D721Med (cell line): ENCODE measurements at regions not wholly inside any gene's neighbourhood (a gene's known extent, or its start where the extent isn't known, plus 50 kb on each side); places are given as distances from the start of the nearest gene placed in this dataset.

ENCODE experiments used
- DNase-seq: peaks from one replicate; pipeline ENCODE4 v3.0.0; 2011; ENCODE audit warnings: low spot score; ENCODE audit not compliant: insufficient read length
- FAIRE-seq: peaks from 2 replicates; lab custom pipeline; 2011; peaks lifted over from hg19 to GRCh38; lab: Jason Lieb, UNC
- TF ChIP-seq, protein P1 (sequence below): IDR thresholded peaks from 2 replicates; pipeline ENCODE4 v1.5.1; 2012; ENCODE audit warnings: mild to moderate bottlenecking, control low read depth; ENCODE audit not compliant: insufficient read depth; ENCODE audit errors: missing control alignments

DNA sequence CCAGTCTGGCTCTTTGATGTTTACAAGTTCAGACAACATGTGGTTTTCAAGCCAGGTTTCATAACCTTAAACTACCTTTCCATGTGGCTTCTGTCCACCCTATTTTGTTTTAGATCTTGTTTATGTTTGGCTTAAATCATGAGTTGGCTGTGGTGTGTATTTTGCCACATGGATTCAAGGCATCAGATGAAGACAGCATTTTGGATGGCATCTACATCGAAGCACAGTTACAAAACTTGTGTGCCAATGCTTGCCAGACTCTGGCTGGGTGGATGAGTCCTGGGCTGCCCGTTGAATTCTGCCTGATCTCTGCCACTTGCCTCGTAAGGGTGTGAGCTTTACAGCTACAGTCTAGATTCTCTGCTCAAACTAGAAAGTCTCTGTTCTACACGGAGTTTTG is 335.3 kb downstream of the MYCN start:
- DNase-seq, result no peak
- TF ChIP-seq, protein P1, sequence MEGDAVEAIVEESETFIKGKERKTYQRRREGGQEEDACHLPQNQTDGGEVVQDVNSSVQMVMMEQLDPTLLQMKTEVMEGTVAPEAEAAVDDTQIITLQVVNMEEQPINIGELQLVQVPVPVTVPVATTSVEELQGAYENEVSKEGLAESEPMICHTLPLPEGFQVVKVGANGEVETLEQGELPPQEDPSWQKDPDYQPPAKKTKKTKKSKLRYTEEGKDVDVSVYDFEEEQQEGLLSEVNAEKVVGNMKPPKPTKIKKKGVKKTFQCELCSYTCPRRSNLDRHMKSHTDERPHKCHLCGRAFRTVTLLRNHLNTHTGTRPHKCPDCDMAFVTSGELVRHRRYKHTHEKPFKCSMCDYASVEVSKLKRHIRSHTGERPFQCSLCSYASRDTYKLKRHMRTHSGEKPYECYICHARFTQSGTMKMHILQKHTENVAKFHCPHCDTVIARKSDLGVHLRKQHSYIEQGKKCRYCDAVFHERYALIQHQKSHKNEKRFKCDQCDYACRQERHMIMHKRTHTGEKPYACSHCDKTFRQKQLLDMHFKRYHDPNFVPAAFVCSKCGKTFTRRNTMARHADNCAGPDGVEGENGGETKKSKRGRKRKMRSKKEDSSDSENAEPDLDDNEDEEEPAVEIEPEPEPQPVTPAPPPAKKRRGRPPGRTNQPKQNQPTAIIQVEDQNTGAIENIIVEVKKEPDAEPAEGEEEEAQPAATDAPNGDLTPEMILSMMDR, result no peak
- FAIRE-seq, result no peak

DNA sequence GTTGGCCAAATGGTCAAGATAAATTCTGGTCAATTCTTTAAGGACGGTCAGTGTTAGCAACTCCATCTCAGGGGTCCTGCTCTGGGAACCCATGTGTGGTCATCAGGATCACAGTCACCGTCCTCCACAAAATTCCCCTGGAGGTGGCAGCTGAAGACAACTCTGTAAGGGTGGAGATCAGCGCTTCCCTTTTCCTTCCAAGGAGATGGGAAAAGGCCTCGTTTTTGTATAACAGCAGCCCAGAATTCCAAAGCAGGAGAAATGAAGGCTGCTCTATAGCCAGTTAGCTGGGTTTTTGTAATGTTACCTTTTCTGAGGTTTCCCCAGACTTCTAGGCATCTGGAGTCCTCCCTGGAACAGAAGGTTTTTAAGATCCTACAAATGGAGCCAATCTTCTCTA is 334.8 kb downstream of the MYCN start:
- TF ChIP-seq, protein P1, result no peak
- no peak for FAIRE-seq

DNA sequence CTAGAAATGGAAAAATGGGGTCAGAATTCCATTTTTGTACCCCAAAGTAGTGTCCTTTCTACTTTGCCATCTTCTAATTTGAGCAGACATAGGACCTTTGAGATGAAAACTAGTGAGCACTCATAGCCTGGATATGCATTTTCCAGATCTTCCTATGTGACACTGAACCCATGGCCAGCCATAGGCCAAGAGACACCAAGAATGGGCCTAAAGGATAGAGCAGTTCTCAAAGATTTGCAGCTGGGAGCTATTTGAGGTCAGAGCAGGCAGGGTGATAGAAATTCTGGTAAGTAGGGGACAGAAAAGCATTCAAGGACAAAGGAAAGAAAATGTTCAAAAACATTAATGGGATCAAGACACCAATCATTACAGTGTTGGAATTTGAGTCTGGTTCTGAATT is 332.8 kb downstream of the MYCN start:
- FAIRE-seq (no peak), DNase-seq (no peak)

More for the DNA sequence above, 334.8 kb downstream of the MYCN start:
- no peak for DNase-seq

DNA sequence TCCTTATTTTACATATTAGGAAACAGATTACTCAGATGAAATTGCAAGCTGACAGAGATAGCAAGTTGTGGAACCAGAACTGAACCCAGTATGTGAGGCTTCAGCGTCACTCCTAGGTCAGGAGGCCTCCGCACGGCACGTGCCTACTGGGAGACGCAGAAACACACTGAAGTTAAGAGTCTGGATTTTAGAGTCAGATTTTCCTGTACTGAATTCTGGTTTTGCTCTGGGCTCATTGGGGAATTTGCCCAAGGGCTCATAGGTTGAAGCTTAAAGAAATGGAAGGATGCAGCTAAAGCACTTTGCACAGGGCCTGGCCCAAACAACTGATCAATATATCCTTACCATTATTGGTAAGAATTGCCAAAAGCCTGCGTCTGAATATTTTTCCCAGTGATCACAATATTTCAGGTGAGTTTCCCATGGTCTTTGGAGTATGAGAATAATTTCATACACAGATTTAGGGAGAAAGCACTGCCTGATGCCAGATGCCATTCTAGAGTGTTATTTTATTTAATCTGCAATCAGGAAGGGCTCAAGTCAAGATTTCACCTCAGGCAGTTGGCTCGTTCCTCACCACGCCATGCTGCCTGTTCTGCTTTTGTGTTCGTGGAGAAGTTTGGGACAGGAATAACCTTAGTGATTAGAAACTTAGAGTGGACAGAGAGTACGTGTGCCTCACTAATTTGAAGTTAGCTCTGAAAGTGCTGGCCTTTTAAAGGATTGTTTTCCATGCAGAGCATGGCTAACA is 331.9 kb downstream of the MYCN start:
- DNase-seq, result no peak
- TF ChIP-seq, protein P1, result no peak
- FAIRE-seq, result no peak

More for the DNA sequence above, 332.8 kb downstream of the MYCN start:
- TF ChIP-seq, protein P1, result no peak

DNA sequence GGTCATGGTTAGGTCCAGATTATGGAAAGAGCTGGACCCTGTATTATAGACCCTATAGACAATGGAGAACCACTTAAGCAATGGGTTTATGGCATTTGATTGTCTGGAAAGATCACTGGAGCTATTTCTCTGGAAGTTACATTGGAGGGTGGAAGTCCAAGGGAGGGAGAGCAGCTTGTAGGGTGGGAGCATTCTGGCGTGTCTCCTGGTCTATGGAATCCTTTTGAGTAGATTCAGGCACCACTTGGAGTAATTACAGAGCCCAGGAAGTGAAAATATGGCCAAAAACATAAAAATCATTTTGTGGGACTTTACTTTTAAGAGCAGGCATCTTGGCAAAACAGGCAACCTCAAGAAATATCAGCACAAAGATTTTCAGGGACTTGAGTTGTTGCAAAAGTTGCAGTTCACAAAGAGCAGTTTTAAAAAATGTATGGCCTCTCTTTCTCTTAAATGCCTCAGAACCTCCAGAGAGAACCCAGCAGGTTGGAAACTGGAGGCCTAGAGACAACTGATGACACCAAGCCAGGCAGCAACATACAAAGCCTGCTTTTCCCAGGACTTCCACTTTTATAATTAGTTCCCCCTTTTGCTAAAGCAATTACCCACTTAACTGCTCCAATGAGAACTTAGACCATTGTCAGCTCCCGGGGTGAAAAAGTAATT is 331.0 kb downstream of the MYCN start:
- TF ChIP-seq, protein P1, result no peak
- no peak for DNase-seq
- FAIRE-seq, result no peak

DNA sequence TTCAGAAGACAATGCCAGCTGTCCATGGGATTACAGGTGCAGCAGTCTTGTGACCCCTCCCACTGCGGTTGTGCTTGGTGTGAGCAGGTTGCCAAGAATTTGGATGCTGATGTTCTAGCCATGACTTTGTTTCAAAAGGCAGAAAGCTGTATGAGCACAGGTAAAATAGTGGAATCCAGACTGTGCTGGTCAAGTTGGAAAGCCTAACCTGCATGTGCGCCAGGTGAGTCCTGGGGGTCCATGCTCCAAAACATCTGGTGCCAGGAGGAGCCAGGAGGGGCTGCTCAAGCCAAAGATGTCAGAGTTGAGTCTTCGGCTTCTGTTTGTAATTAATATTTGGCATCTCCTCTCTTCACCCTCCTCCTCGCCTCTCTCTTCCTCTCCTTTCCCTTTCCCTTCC is 330.1 kb downstream of the MYCN start:
- no peak for FAIRE-seq
- TF ChIP-seq, protein P1, result no peak
- DNase-seq, result no peak
